MM.1S (cell line): ENCODE measurements at regions not wholly inside any gene's neighbourhood (a gene's known extent, or its start where the extent isn't known, plus 50 kb on each side); places are given as distances from the start of the nearest gene placed in this dataset.

Source experiments
- DNase-seq: peaks from one replicate; pipeline ENCODE4 v3.0.0-alpha.2; 2015
- H2AFZ ChIP-seq: fragments of 300-600 bp; sonication (generic); 2 replicates; pipeline ENCODE4 v1.6.0; 2016; ENCODE audit warnings: antibody characterized with exemption, low read length
- H3F3A ChIP-seq: fragments of 300-600 bp; sonication (generic); 2 replicates; pipeline ENCODE4 v1.6.1; 2016; ENCODE audit warnings: mild to moderate bottlenecking, antibody characterized with exemption, low read length, moderate library complexity, mixed read lengths; ENCODE audit not compliant: insufficient read depth
- H3K27ac ChIP-seq: fragments of 300-600 bp; sonication (generic); 2 replicates; pipeline ENCODE4 v1.5.1; 2016; ENCODE audit warnings: mild to moderate bottlenecking, low read length
- H3K27me3 ChIP-seq: fragments of 300-600 bp; sonication (generic); replicated peaks from 2 replicates; pipeline ENCODE4 v1.6.0; 2016; ENCODE audit warnings: low read length; ENCODE audit not compliant: insufficient read depth
- H3K36me3 ChIP-seq: fragments of 300-600 bp; sonication (generic); replicated peaks from 2 replicates; pipeline ENCODE4 v1.6.1; 2016; ENCODE audit warnings: mild to moderate bottlenecking, low read length, mixed read lengths; ENCODE audit not compliant: insufficient read depth
- H3K4me1 ChIP-seq: fragments of 300-600 bp; sonication (generic); 2 replicates; pipeline ENCODE4 v1.6.1; 2016; ENCODE audit warnings: low read length, mixed read lengths
- H3K4me2 ChIP-seq: fragments of 300-600 bp; sonication (generic); 2 replicates; pipeline ENCODE4 v1.6.0; 2016; ENCODE audit warnings: low read depth, low read length
- H3K4me3 ChIP-seq: fragments of 300-600 bp; sonication (generic); 2 replicates; pipeline ENCODE4 v1.5.1; 2016; ENCODE audit warnings: low read length, mixed read lengths
- H3K79me2 ChIP-seq: fragments of 300-600 bp; sonication (generic); 2 replicates; pipeline ENCODE4 v1.6.1; 2016; ENCODE audit warnings: mixed run types, low read length, mixed read lengths
- H3K9ac ChIP-seq: fragments of 300-600 bp; sonication (generic); 2 replicates; pipeline ENCODE4 v1.6.1; 2016; ENCODE audit warnings: low read length, mixed read lengths
- H3K9me2 ChIP-seq: fragments of 300-600 bp; sonication (generic); replicated peaks from 2 replicates; pipeline ENCODE4 v1.6.1; 2016; ENCODE audit warnings: mild to moderate bottlenecking, low read length, mixed read lengths; ENCODE audit not compliant: insufficient read depth
- H3K9me3 ChIP-seq: fragments of 300-600 bp; sonication (generic); replicated peaks from 2 replicates; pipeline ENCODE4 v1.6.1; 2016; ENCODE audit warnings: mild to moderate bottlenecking, low read length, mixed read lengths; ENCODE audit not compliant: insufficient read depth
- H4K20me1 ChIP-seq: fragments of 300-600 bp; sonication (generic); 2 replicates; pipeline ENCODE4 v1.6.1; 2016; ENCODE audit warnings: mild to moderate bottlenecking, low read length, moderate library complexity, mixed read lengths; ENCODE audit not compliant: insufficient read depth
- EZH2 ChIP-seq: fragments of 300-600 bp; sonication (generic); optimal IDR thresholded peaks from 2 replicates; pipeline ENCODE3; 2017; ENCODE audit warnings: low read depth, mild to moderate bottlenecking, antibody characterized with exemption, low read length, mixed read lengths
- EZH2phosphoT487 ChIP-seq: fragments of 300-600 bp; sonication (generic); IDR thresholded peaks from 2 replicates; pipeline ENCODE4 v1.6.1; 2018; ENCODE audit warnings: antibody characterized with exemption, low read length
- TF ChIP-seq, protein P1 (sequence below): fragments of 300-600 bp; sonication (generic); IDR thresholded peaks from 2 replicates; pipeline ENCODE4 v1.5.1; 2016; ENCODE audit warnings: antibody characterized with exemption, low read length, mixed read lengths

- Histone ChIP-seq H3K9ac (no peak overlapping the region), H3K4me3 (no peak overlapping the region), H3K79me2 (no peaks in the 10 kb centered on the region), H2AFZ (no peak overlapping the region), H3K9me3 (no peaks in the 10 kb centered on the region), H4K20me1 (no peaks in the 10 kb centered on the region), H3K27me3 (no peaks in the 10 kb centered on the region), H3K36me3 (no peaks in the 10 kb centered on the region), H3K27ac (no peak overlapping the region), H3K9me2 (no peaks in the 10 kb centered on the region), H3K4me2 (no peak overlapping the region), H3K4me1 (no peaks in the 10 kb centered on the region), H3F3A (no peaks in the 10 kb centered on the region)
- DNase-seq = no peak
- no peak for TF ChIP-seq EZH2
- TF ChIP-seq, protein P1, sequence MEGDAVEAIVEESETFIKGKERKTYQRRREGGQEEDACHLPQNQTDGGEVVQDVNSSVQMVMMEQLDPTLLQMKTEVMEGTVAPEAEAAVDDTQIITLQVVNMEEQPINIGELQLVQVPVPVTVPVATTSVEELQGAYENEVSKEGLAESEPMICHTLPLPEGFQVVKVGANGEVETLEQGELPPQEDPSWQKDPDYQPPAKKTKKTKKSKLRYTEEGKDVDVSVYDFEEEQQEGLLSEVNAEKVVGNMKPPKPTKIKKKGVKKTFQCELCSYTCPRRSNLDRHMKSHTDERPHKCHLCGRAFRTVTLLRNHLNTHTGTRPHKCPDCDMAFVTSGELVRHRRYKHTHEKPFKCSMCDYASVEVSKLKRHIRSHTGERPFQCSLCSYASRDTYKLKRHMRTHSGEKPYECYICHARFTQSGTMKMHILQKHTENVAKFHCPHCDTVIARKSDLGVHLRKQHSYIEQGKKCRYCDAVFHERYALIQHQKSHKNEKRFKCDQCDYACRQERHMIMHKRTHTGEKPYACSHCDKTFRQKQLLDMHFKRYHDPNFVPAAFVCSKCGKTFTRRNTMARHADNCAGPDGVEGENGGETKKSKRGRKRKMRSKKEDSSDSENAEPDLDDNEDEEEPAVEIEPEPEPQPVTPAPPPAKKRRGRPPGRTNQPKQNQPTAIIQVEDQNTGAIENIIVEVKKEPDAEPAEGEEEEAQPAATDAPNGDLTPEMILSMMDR = no peak
- TF ChIP-seq EZH2phosphoT487 = no peak
Observed at GRCh38 chr2:207274530-207275189, 108.9 kb upstream of the KLF7 start.

GRCh38 chr2:207275779-207276178, 110.0 kb upstream of the KLF7 start:
- Histone ChIP-seq H3K27ac (no peak overlapping the region), H3K4me3 (no peak overlapping the region), H3F3A (no peaks in the 10 kb centered on the region), H3K79me2 (no peaks in the 10 kb centered on the region), H3K4me1 (no peaks in the 10 kb centered on the region), H4K20me1 (no peaks in the 10 kb centered on the region), H3K4me2 (no peak overlapping the region), H3K9me2 (no peaks in the 10 kb centered on the region), H3K9me3 (no peaks in the 10 kb centered on the region), H3K9ac (no peak overlapping the region), H2AFZ (no peak overlapping the region), H3K36me3 (no peaks in the 10 kb centered on the region), H3K27me3 (no peaks in the 10 kb centered on the region)
- TF ChIP-seq EZH2phosphoT487 = no peak
- no peak for TF ChIP-seq EZH2
- TF ChIP-seq, protein P1 = no peak
- no peak for DNase-seq

GRCh38 chr2:207276248-207276647, 110.5 kb upstream of the KLF7 start:
- Histone ChIP-seq H3K9ac (no peak overlapping the region), H3K79me2 (no peaks in the 10 kb centered on the region), H2AFZ (no peak overlapping the region), H3K4me1 (no peaks in the 10 kb centered on the region), H4K20me1 (no peaks in the 10 kb centered on the region), H3K4me3 (no peak overlapping the region), H3F3A (no peaks in the 10 kb centered on the region), H3K36me3 (no peaks in the 10 kb centered on the region), H3K27me3 (no peaks in the 10 kb centered on the region), H3K9me3 (no peaks in the 10 kb centered on the region), H3K4me2 (no peak overlapping the region), H3K9me2 (no peaks in the 10 kb centered on the region), H3K27ac (no peak overlapping the region)
- DNase-seq = no peak
- no peak for TF ChIP-seq EZH2
- TF ChIP-seq EZH2phosphoT487 = no peak
- TF ChIP-seq, protein P1 = no peak
